SK-N-SH (cell line): ENCODE measurements at regions not wholly inside any gene's neighbourhood (a gene's known extent, or its start where the extent isn't known, plus 50 kb on each side); places are given as distances from the start of the nearest gene placed in this dataset.

ENCODE experiments used
- CHD2 ChIP-seq: fragments of 150-350 bp; IDR thresholded peaks from 2 replicates; pipeline ENCODE4 v1.6.1; 2018; ENCODE audit warnings: low read length; ENCODE audit not compliant: partially characterized antibody
- GABPA ChIP-seq: IDR thresholded peaks from 2 replicates; pipeline ENCODE4 v1.4.0; 2012; ENCODE audit warnings: low read depth, mild to moderate bottlenecking
- JUND ChIP-seq: IDR thresholded peaks from 2 replicates; pipeline ENCODE4 v1.4.0; 2012
- NFIC ChIP-seq: IDR thresholded peaks from 2 replicates; pipeline ENCODE4 v1.4.0; 2012; ENCODE audit warnings: borderline replicate concordance
- NRF1 ChIP-seq: IDR thresholded peaks from 2 replicates; pipeline ENCODE4 v1.6.1; 2012; ENCODE audit warnings: low read depth, mild to moderate bottlenecking, low read length
- POLR2AphosphoS5 ChIP-seq: IDR thresholded peaks from 2 replicates; pipeline ENCODE4 v1.6.1; 2012; ENCODE audit warnings: low read depth, low read length
- REST ChIP-seq: IDR thresholded peaks from 2 replicates; pipeline ENCODE4 v1.6.1; 2012; ENCODE audit warnings: mild to moderate bottlenecking, low read depth, low read length, moderate library complexity
- SIN3A ChIP-seq: IDR thresholded peaks from 2 replicates; pipeline ENCODE4 v1.6.1; 2012; ENCODE audit warnings: low read depth, mild to moderate bottlenecking, low read length, moderate library complexity, borderline replicate concordance
- TAF1 ChIP-seq: IDR thresholded peaks from 2 replicates; pipeline ENCODE4 v1.6.1; 2012; ENCODE audit warnings: low read depth, mild to moderate bottlenecking, low read length, moderate library complexity, borderline replicate concordance
- TCF12 ChIP-seq: IDR thresholded peaks from 2 replicates; pipeline ENCODE4 v1.4.0; 2012
- YY1 ChIP-seq: IDR thresholded peaks from 2 replicates; pipeline ENCODE4 v1.4.0; 2012; ENCODE audit warnings: low read depth, mild to moderate bottlenecking
- TF ChIP-seq, protein P1 (sequence below): fragments of 200-600 bp; sonication (generic); IDR thresholded peaks from 2 replicates; pipeline ENCODE4 v1.6.1; 2017; ENCODE audit warnings: antibody characterized with exemption, mild to moderate bottlenecking, moderate library complexity
- TF ChIP-seq, protein P2 (sequence below): IDR thresholded peaks from 2 replicates; pipeline ENCODE4 v1.4.0; 2012; ENCODE audit warnings: low read depth, borderline replicate concordance
- TF ChIP-seq, protein P3 (sequence below): fragments of 150-350 bp; IDR thresholded peaks from 2 replicates; pipeline ENCODE4 v1.6.1; 2017; ENCODE audit warnings: antibody characterized with exemption, low read length, low read depth, borderline replicate concordance

DNA sequence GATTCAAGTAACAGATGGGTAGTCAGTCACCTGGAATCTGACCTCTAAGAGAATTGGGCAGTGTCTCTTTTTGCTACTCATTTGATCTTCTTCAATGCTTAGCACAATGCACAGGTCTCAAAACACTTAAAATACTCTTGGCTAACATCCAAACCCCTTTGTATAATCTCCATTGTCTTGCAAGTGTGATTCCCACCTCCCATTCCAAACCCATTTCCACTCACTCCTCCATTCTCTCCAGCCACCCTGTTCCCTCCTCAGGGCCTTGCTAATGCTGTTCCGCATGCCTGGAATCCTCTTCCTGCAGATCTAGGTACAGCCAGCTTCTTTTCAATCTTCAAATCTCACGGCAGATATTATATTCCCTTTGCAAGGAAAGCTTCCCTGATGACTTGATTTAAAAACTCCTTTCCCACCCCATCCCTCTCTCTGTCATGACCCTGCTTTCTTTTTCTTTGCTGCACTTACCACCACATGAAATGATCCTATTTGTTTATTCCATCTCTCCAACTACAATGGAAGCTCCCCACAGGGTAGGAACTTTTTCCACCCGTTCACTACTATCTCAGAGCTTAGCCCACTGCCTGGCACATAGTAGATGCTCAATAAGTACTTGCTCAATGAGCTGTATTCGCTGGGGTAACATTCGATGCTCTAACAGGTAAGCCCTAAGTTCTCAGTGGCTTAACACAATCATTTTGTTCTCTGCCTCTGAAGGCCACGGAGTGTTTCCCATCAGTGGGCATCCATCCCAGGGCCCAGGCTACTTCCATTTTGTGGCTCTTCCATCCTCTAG is 121.7 kb downstream of the MN1 start:
- TF ChIP-seq JUND (no peak), TCF12 (no peak), YY1 (no peak), REST (no peak), GABPA (no peak), POLR2AphosphoS5 (no peak), SIN3A (no peak), TAF1 (no peak), NFIC (no peak), NRF1 (no peak), CHD2 (no peak)
- TF ChIP-seq, protein P1, sequence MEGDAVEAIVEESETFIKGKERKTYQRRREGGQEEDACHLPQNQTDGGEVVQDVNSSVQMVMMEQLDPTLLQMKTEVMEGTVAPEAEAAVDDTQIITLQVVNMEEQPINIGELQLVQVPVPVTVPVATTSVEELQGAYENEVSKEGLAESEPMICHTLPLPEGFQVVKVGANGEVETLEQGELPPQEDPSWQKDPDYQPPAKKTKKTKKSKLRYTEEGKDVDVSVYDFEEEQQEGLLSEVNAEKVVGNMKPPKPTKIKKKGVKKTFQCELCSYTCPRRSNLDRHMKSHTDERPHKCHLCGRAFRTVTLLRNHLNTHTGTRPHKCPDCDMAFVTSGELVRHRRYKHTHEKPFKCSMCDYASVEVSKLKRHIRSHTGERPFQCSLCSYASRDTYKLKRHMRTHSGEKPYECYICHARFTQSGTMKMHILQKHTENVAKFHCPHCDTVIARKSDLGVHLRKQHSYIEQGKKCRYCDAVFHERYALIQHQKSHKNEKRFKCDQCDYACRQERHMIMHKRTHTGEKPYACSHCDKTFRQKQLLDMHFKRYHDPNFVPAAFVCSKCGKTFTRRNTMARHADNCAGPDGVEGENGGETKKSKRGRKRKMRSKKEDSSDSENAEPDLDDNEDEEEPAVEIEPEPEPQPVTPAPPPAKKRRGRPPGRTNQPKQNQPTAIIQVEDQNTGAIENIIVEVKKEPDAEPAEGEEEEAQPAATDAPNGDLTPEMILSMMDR: no peak
- TF ChIP-seq, protein P2, sequence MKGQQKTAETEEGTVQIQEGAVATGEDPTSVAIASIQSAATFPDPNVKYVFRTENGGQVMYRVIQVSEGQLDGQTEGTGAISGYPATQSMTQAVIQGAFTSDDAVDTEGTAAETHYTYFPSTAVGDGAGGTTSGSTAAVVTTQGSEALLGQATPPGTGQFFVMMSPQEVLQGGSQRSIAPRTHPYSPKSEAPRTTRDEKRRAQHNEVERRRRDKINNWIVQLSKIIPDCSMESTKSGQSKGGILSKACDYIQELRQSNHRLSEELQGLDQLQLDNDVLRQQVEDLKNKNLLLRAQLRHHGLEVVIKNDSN: no peak
- TF ChIP-seq, protein P3, sequence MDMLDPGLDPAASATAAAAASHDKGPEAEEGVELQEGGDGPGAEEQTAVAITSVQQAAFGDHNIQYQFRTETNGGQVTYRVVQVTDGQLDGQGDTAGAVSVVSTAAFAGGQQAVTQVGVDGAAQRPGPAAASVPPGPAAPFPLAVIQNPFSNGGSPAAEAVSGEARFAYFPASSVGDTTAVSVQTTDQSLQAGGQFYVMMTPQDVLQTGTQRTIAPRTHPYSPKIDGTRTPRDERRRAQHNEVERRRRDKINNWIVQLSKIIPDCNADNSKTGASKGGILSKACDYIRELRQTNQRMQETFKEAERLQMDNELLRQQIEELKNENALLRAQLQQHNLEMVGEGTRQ: no peak
